Right atrium auricular region (tissue), 2 donors: ENCODE measurements at regions not wholly inside any gene's neighbourhood (a gene's known extent, or its start where the extent isn't known, plus 50 kb on each side); places are given as distances from the start of the nearest gene placed in this dataset.

ENCODE experiments used
- DNase-seq: peaks from one replicate; pipeline ENCODE4 v3.0.0-alpha.2; 2019; ENCODE audit warnings: low spot score
- H3K27ac ChIP-seq, 2 donors: fragments of 200-600 bp; sonication (generic); 1 replicate in 1 of 2; 2 replicates in 1 of 2; pipeline ENCODE4 v1.5.1; 2016 to 2019
- H3K27me3 ChIP-seq, 2 donors: fragments of 200-600 bp; sonication (generic); one replicate each; pipeline versions ENCODE4 v1.5.1 to v1.6.0; 2017 to 2019
- H3K36me3 ChIP-seq: fragments of 200-600 bp; sonication (generic); one replicate; pipeline ENCODE4 v1.5.1; 2016
- H3K4me1 ChIP-seq, 2 donors: fragments of 200-600 bp; sonication (generic); one replicate each; pipeline versions ENCODE4 v1.5.1 to v1.6.0; 2017 to 2019
- H3K4me3 ChIP-seq, 2 donors: fragments of 200-600 bp; sonication (generic); 1 replicate in 1 of 2; 2 replicates in 1 of 2; pipeline ENCODE4 v1.5.1; 2017 to 2019; ENCODE audit warnings: mild to moderate bottlenecking in 1 of 2, moderate library complexity in 1 of 2
- H3K9me3 ChIP-seq, 2 donors: fragments of 200-600 bp; sonication (generic); one replicate each; pipeline ENCODE4 v1.5.1; 2019
- CTCF ChIP-seq, 2 donors: fragments of 200-600 bp; sonication (generic); IDR thresholded peaks; one replicate each; pipeline ENCODE4 v1.5.1; 2019; ENCODE audit warnings: antibody characterized with exemption in 2 of 2

GRCh38 chr10:2974503-2975207 is 92.7 kb upstream of the PFKP start:
- Histone ChIP-seq H3K4me3 (no peak overlapping the region), H3K9me3 (no peaks in the 10 kb centered on the region), H3K36me3 (no peaks in the 10 kb centered on the region), H3K27ac (no peak overlapping the region), H3K4me1 (no peaks in the 10 kb centered on the region), H3K27me3 (no peaks in the 10 kb centered on the region)
- DNase-seq: no peak
- no peak for TF ChIP-seq CTCF (IDR thresholded peaks at IDR 0.05)

- DNase-seq: no peak
- no peaks in the 10 kb centered on the region for H3K36me3 ChIP-seq
- TF ChIP-seq CTCF (IDR thresholded peaks at IDR 0.05): no peak
Observed at GRCh38 chr10:2974083-2974482, 93.3 kb upstream of the PFKP start.

GRCh38 chr10:2972810-2973209 is 94.5 kb upstream of the PFKP start:
- no peaks in the 10 kb centered on the region for H3K9me3 ChIP-seq
- H3K4me3 ChIP-seq: no peak overlapping the region
- no peak for DNase-seq
- no peaks in the 10 kb centered on the region for H3K36me3 ChIP-seq
- H3K4me1 ChIP-seq: no peaks in the 10 kb centered on the region
- TF ChIP-seq CTCF (IDR thresholded peaks at IDR 0.05): no peak
- H3K27me3 ChIP-seq: no peaks in the 10 kb centered on the region
- no peak overlapping the region for H3K27ac ChIP-seq

More at GRCh38 chr10:2974083-2974482, 93.3 kb upstream of the PFKP start:
- H3K9me3 ChIP-seq: no peaks in the 10 kb centered on the region
- H3K27ac ChIP-seq: no peak overlapping the region
- no peak overlapping the region for H3K4me3 ChIP-seq
- H3K4me1 ChIP-seq: no peaks in the 10 kb centered on the region
- H3K27me3 ChIP-seq: no peaks in the 10 kb centered on the region

GRCh38 chr10:2972216-2972615 is 95.1 kb upstream of the PFKP start:
- H3K27me3 ChIP-seq: no peaks in the 10 kb centered on the region
- H3K4me1 ChIP-seq: no peaks in the 10 kb centered on the region
- H3K27ac ChIP-seq: no peak overlapping the region
- no peak overlapping the region for H3K4me3 ChIP-seq
- no peaks in the 10 kb centered on the region for H3K36me3 ChIP-seq
- no peak for DNase-seq
- TF ChIP-seq CTCF (IDR thresholded peaks at IDR 0.05): no peak
- no peaks in the 10 kb centered on the region for H3K9me3 ChIP-seq

- TF ChIP-seq CTCF (IDR thresholded peaks at IDR 0.05): no peak
- H3K9me3 ChIP-seq: no peaks in the 10 kb centered on the region
- DNase-seq: no peak
Observed at GRCh38 chr10:2970190-2970823, 97.0 kb upstream of the PFKP start.

More at GRCh38 chr10:2970190-2970823, 97.0 kb upstream of the PFKP start:
- Histone ChIP-seq H3K27ac (no peak overlapping the region), H3K4me1 (no peaks in the 10 kb centered on the region), H3K4me3 (no peak overlapping the region), H3K27me3 (no peaks in the 10 kb centered on the region), H3K36me3 (no peaks in the 10 kb centered on the region)
